NCI-H2029 (cell line): ENCODE measurements at regions not wholly inside any gene's neighbourhood (a gene's known extent, or its start where the extent isn't known, plus 50 kb on each side); places are given as distances from the start of the nearest gene placed in this dataset.
A peak's percentile ranks its signal among the peaks of the same experiment; 100 is the strongest.

ENCODE experiments used
- DNase-seq: peaks from one replicate; lab custom pipeline; 2025; lab: John Stamatoyannopoulos, UW

DNA sequence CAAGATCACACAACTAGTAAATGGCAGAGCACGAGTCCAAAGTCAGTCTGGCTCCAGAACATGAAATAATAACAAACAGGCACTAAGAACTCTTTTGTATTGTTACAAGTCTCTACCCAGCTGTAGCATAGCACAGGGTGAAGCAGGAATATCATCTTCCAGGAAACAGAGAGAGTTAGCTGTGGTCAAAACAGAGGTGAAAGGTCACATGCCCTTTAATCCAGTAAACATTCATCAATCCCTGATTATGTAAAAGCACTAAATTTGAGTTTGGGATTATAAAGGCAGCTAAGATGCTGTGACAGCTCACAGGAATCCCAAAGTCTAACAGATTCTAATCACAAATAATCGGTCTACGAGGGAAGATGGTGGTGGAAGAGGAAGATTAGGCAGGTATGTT is 133.0 kb upstream of the ASTN2 start:
- DNase-seq, result no peak

- DNase-seq, result peak; percentile 56
Measured at GRCh38 chr9:117546894-117547678, 132.2 kb upstream of the ASTN2 start.

GRCh38 chr9:117545846-117546245 is 131.0 kb upstream of the ASTN2 start:
- no peak for DNase-seq

DNA sequence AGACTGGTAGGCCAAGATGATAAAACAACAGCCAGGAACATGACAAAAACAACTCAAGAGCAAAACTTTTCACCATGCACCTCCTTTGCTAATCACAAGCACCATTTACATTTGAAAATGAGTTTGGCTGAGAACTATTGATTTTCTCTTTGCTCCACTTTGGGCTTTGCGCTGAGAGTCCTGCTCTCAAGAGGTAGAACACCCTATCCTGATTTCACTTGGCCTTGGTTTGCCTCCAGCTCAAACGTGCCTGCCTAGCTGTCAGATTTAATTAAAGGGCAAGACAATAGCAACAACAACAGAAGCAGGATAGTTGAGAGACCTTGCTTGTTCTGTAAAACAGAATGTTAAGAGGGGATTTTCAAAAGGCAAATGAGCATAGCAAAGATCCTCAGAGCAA is 128.2 kb upstream of the ASTN2 start:
- no peak for DNase-seq

GRCh38 chr9:117542021-117542420 is 127.2 kb upstream of the ASTN2 start:
- DNase-seq, result no peak

- no peak for DNase-seq
Measured at GRCh38 chr9:117541181-117541580, 126.3 kb upstream of the ASTN2 start.

- no peak for DNase-seq
Measured at GRCh38 chr9:117535973-117536372, 121.1 kb upstream of the ASTN2 start.

- no peak for DNase-seq
Measured at GRCh38 chr9:117535434-117535833, 120.6 kb upstream of the ASTN2 start.

DNA sequence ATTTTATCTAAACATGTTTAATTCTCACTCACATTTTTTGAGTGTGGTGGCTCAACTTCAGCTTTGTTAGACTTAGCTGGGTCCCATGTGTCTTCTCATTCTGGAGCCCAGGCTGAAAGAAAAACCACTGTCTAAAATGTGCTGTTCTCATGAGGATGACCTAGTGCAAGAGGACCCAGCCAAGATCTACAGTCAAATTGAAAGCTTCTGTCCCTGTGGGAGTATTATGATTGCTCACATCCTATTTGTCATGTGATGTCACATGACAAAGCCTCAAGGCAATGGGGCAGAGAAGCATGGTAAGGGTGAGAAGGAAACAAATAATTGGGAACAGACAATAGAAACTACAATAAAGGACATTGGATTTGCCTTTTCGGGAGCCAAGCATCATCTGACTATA is 113.4 kb upstream of the ASTN2 start:
- DNase-seq, result peak; percentile 60

DNA sequence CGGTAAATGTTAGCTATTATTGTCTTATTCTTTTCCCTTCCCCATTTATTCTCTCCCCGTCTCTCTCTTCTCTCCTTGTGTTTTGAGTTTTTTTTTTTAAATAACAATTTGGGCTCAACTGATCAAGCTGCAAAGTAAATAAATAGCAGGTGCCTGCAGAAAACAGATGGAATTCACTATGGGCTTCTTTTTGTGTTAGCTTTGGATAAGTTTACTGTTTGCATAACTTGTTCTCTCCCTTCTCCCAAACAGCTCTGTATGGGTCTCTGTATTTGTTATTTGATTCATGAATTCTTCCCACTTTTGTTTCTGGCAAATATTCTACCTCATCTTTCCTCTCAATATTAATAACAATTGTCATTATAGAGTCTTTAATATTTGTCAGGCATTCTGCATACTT is 111.8 kb upstream of the ASTN2 start:
- peak; percentile 26 for DNase-seq

GRCh38 chr9:117523531-117524153 is 108.8 kb upstream of the ASTN2 start:
- DNase-seq, result no peak

DNA sequence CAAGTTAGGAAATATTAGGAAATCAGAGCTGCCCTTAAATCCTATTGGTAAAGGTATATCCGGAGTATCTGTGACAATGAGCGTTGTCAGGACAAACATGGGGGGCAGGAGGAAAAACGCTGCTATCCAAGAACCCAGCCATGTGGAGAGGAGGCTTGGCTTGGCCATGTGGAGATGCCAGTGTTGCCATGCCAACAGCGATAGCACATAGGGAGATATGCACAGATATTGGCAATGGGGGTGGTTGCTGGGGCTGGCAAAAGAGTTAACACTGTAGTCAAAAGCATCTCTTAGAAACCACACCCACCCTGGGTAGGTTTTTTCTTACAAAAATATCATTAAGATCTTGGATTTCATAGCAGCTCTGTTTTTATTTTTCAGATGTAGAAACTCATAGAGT is 106.4 kb upstream of the ASTN2 start:
- peak; percentile 30 for DNase-seq

DNA sequence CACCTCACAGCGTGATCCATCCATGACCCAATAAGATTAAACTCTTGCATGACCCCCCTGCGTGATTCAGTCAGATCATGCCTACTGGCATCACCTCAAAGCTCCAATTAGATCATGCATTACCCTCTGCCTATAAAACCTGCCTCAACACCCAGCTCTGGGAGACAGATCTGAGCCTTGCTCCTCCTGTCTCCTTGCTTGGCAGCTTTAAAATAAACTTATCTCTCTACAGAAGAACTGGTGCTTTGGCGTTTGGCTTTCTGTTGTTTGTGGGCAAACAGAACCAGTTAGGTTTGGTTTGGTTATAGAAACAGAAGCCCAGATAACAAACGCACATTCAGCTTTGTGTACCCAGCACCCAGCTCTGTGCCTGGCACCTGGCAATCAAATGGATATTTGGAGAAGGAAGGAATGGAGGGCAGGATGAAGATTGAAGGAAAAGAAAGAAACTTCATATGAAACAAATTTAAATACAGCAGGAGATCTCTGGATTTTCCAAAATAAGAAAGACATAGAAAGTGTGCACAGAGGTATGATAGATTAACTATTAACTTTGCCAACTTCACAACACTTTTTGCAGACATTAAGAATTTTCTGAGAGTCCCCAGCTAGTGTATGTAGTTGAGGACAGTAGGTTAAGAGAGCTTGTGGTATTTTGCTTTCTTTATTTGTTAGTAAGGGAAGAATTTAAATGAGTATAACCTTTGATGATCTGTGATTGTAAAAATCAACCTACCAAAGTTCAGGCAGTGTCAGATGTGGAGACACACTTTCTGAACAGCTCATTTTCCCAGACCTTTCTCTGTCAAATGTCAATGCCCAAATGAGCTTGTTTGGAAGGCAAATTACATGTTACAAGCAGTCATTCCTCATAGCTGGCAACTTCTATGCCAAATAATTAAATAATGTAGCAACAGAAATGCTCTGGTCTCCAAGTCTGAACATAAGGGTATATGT is 102.1 kb upstream of the ASTN2 start:
- DNase-seq, result peak; percentile 64

GRCh38 chr9:117511852-117512481 is 97.1 kb upstream of the ASTN2 start:
- DNase-seq, result no peak

GRCh38 chr9:117496307-117496706 is 81.5 kb upstream of the ASTN2 start:
- no peak for DNase-seq

DNA sequence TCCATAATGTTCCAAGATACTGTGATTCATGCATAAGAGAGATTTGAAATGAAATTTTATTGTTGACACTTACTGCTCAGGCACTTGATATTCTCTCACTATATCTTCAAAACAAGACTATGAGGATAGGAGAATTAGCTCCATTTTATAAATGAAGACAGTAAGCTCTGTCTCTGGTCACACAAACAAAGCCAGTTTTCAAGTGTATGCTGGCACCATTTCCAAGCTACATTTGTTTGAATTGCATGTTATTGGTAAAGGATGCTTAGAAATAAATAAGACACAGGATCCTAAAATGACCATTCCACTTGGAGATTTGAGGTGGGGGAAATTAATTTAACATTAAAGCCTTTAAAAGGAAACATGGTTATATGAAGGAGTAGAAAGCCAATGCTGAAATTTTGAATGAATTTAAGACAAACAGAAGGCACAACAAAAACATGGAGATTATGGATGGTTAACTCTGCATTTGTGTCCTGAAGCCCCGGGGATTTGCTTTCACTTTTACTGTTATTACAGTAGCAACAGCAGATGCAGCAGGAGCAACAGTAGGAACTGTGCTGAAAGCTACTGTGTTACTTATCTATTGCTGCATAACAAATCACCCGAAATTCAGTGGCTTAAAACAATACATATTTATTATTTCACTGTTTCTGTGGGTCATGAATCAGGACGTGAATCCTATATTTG is 79.7 kb upstream of the ASTN2 start:
- peak; percentile 58 for DNase-seq

- DNase-seq, result no peak
Measured at GRCh38 chr9:117492476-117492875, 77.6 kb upstream of the ASTN2 start.

GRCh38 chr9:117491491-117491890 is 76.6 kb upstream of the ASTN2 start:
- DNase-seq, result no peak

DNA sequence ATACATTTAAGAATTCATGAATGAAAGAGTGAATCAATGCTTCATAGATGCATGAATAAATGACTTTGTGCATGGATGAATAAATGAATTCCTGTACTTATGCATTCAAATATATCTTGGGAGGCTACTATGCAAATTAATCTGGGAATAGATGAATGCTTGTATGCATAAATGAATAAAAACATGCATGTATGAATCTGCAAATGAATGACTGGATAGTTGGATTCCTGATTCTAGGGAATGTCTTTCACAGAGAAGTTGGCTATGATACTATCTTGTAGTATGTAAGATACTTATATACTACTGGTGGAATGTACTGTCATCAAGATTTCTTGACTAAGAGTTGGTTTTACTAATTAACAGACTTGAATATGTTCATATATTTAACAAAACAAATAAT is 75.3 kb upstream of the ASTN2 start:
- no peak for DNase-seq

- DNase-seq, result no peak
Measured at GRCh38 chr9:117488659-117489058, 73.8 kb upstream of the ASTN2 start.

DNA sequence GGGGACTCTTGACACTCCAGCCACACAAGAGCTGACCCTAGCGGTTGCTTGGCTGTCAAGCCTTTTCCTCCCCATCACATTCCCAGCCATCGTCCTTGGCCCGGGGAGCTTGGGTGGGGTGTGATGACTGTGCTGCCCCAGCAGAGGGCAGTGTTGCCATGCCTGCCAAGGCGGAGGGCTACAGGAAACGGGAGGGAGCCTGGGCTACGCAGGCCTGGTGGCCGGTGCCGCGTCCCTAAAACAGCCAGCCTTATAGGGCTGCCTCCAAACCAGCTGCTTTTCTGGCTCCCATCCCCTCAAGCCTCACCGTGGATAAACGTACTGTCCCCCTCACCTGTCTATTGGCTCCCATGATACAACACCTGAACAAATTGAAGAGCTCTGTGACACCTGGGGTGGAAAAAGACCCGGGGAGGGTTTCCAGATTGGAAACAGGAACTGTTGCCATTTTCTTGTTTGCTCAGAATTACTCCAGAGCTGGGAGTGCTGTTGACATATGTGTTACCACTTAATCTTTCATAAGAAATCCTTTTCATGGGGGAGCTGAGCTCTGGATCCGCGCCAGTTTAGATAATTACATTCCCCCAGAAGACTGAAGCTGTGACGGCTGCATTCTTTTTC is 72.8 kb upstream of the ASTN2 start:
- peak; percentile 98 for DNase-seq
